Keratinocyte (primary cell): ENCODE measurements at regions not wholly inside any gene's neighbourhood (a gene's known extent, or its start where the extent isn't known, plus 50 kb on each side); places are given as distances from the start of the nearest gene placed in this dataset.

ENCODE experiments used
- DNase-seq: peaks from one replicate; pipeline ENCODE4 v3.0.0-alpha.2; 2011; ENCODE audit warnings: low read depth, missing footprints, low spot score
- FAIRE-seq: peaks from 2 replicates; lab custom pipeline; 2011; peaks lifted over from hg19 to GRCh38; lab: Jason Lieb, UNC
- H2AFZ ChIP-seq: 2 replicates; pipeline ENCODE4 v1.6.0; 2012; ENCODE audit warnings: low read length, control low read depth, inconsistent platforms; ENCODE audit not compliant: control insufficient read depth
- H3K27ac ChIP-seq: 2 replicates; pipeline ENCODE4 v1.5.1; 2011; ENCODE audit warnings: low read length; ENCODE audit not compliant: control insufficient read depth, insufficient read depth
- H3K27me3 ChIP-seq: 3 replicates; pipeline ENCODE4 v1.6.0; 2011; ENCODE audit warnings: low read length; ENCODE audit not compliant: control insufficient read depth, insufficient read depth; ENCODE audit errors: extremely low read depth
- H3K36me3 ChIP-seq, 2 experiments: 2 replicates in 1 of 2; 3 replicates in 1 of 2; pipeline ENCODE4 v1.5.1; 2011; ENCODE audit warnings: low read length in 2 of 2, mild to moderate bottlenecking in 1 of 2; ENCODE audit not compliant: control insufficient read depth in 2 of 2, insufficient read depth in 2 of 2; ENCODE audit errors: extremely low read depth in 1 of 2
- H3K4me1 ChIP-seq: 3 replicates; pipeline ENCODE4 v1.5.1; 2011; ENCODE audit warnings: low read length; ENCODE audit not compliant: control insufficient read depth, insufficient read depth; ENCODE audit errors: extremely low read depth
- H3K4me2 ChIP-seq: 3 replicates; pipeline ENCODE4 v1.6.0; 2011; ENCODE audit warnings: low read depth, low read length; ENCODE audit not compliant: control insufficient read depth, insufficient read depth; ENCODE audit errors: extremely low read depth
- H3K4me3 ChIP-seq, 3 experiments: fragments of 200-600 bp in 1 of 3; sonication (generic) in 1 of 3; 2 replicates in 2 of 3; 3 replicates in 1 of 3; pipeline ENCODE4 v1.5.1; 2011 to 2016; ENCODE audit warnings: low read length in 3 of 3, mild to moderate bottlenecking in 3 of 3, control low read depth in 2 of 3, inconsistent platforms in 1 of 3, low read depth in 1 of 3, mixed read lengths in 1 of 3, mixed run types in 1 of 3, moderate library complexity in 1 of 3; ENCODE audit not compliant: control insufficient read depth in 2 of 3, insufficient read depth in 2 of 3; ENCODE audit errors: extremely low read depth in 1 of 3
- H3K79me2 ChIP-seq: 2 replicates; pipeline ENCODE4 v1.6.0; 2012; ENCODE audit warnings: low read length; ENCODE audit not compliant: control insufficient read depth, insufficient read depth
- H3K9ac ChIP-seq: 3 replicates; pipeline ENCODE4 v1.6.0; 2011; ENCODE audit warnings: low read length; ENCODE audit not compliant: control insufficient read depth, insufficient read depth; ENCODE audit errors: extremely low read depth
- H3K9me1 ChIP-seq: 3 replicates; pipeline ENCODE4 v1.6.0; 2011; ENCODE audit warnings: low read length; ENCODE audit not compliant: control insufficient read depth, insufficient read depth; ENCODE audit errors: extremely low read depth
- H3K9me3 ChIP-seq: 2 replicates; pipeline ENCODE4 v1.5.1; 2012; ENCODE audit warnings: low read depth, low read length; ENCODE audit not compliant: control insufficient read depth
- H4K20me1 ChIP-seq: 3 replicates; pipeline ENCODE4 v1.6.0; 2011; ENCODE audit warnings: low read length; ENCODE audit not compliant: control insufficient read depth, insufficient read depth; ENCODE audit errors: extremely low read depth
- CTCF ChIP-seq, 3 experiments: IDR thresholded peaks in 1 of 3; conservative IDR thresholded peaks in 1 of 3; optimal IDR thresholded peaks in 1 of 3; 2 replicates in 2 of 3; 3 replicates in 1 of 3; pipeline versions ENCODE3 to v1.5.1; 2011; ENCODE audit warnings: low read length in 3 of 3, mild to moderate bottlenecking in 3 of 3, moderate library complexity in 2 of 3, control low read depth in 1 of 3, inconsistent platforms in 1 of 3; ENCODE audit not compliant: insufficient read depth in 2 of 3; ENCODE audit errors: extremely low read depth in 1 of 3
- EZH2 ChIP-seq: IDR thresholded peaks from one replicate; pipeline ENCODE4 v1.6.1; 2012; ENCODE audit warnings: inconsistent platforms, mild to moderate bottlenecking, low read length, moderate library complexity
- dilution Hi-C: fragments of 300-500 bp; cut with MboI; formaldehyde crosslinking; loops from one replicate; pipeline ENCODE4 v1.7.0; 2020; ENCODE audit warnings: low sequenced_read_pairs; ENCODE audit not compliant: extremely low pct_ligation_motif_present

- Histone ChIP-seq H3K36me3 (no peaks in the 10 kb centered on the region), H3K27me3 (no peaks in the 10 kb centered on the region), H3K27ac (no peak overlapping the region), H4K20me1 (no peaks in the 10 kb centered on the region), H2AFZ (no peak overlapping the region), H3K4me1 (no peaks in the 10 kb centered on the region), H3K9ac (no peak overlapping the region), H3K4me3 (no peak overlapping the region), H3K4me2 (no peak overlapping the region), H3K9me1 (no peaks in the 10 kb centered on the region), H3K9me3 (no peaks in the 10 kb centered on the region), H3K79me2 (no peaks in the 10 kb centered on the region)
- no peak for FAIRE-seq
- dilution Hi-C loops = no loop called here
- TF ChIP-seq EZH2 (no peak), CTCF (optimal IDR thresholded peaks at IDR 0.05 in 1 of 3, IDR thresholded peaks at IDR 0.05 in 1 of 3, conservative IDR thresholded peaks at IDR 0.05 in 1 of 3; ENCODE audit: extremely low read depth in 1 of 3, insufficient read depth in 2 of 3, low read length in 3 of 3) (no peak)
- no peak for DNase-seq
Measured at GRCh38 chr3:161854232-161854771, 357.7 kb downstream of the OTOL1 start.

- Histone ChIP-seq H3K4me2 (no peak overlapping the region), H3K27ac (no peak overlapping the region), H3K9ac (no peak overlapping the region), H4K20me1 (no peaks in the 10 kb centered on the region), H3K27me3 (no peaks in the 10 kb centered on the region), H3K9me3 (no peaks in the 10 kb centered on the region), H2AFZ (no peak overlapping the region), H3K9me1 (no peaks in the 10 kb centered on the region), H3K79me2 (no peaks in the 10 kb centered on the region), H3K36me3 (no peaks in the 10 kb centered on the region), H3K4me3 (no peak overlapping the region), H3K4me1 (no peaks in the 10 kb centered on the region)
- DNase-seq (no peak), FAIRE-seq (no peak)
- dilution Hi-C loops = no loop called here
- no peak for TF ChIP-seq EZH2
- no peak for TF ChIP-seq CTCF (optimal IDR thresholded peaks at IDR 0.05 in 1 of 3, IDR thresholded peaks at IDR 0.05 in 1 of 3, conservative IDR thresholded peaks at IDR 0.05 in 1 of 3; ENCODE audit: extremely low read depth in 1 of 3, insufficient read depth in 2 of 3, low read length in 3 of 3)
Measured at GRCh38 chr3:161859057-161859456, 362.4 kb downstream of the OTOL1 start.
